ENCODE measurements at regions not wholly inside any gene's neighbourhood (a gene's known extent, or its start where the extent isn't known, plus 50 kb on each side); places are given as distances from the start of the nearest gene placed in this dataset.

- DNase-seq: no peak
Measured at GRCh38 chr4:180564448-180564847, 1678.8 kb upstream of the TENM3 start.

GRCh38 chr4:180565856-180566431 lies 1677.3 kb upstream of the TENM3 start:
- DNase-seq: no peak

GRCh38 chr4:180566492-180566891 lies 1676.7 kb upstream of the TENM3 start:
- no peak for DNase-seq

- DNase-seq: no peak
Measured at GRCh38 chr4:180567080-180567479, 1676.1 kb upstream of the TENM3 start.

GRCh38 chr4:180571516-180572055 lies 1671.6 kb upstream of the TENM3 start:
- DNase-seq: no peak

- DNase-seq: no peak
Measured at GRCh38 chr4:180578175-180578574, 1665.0 kb upstream of the TENM3 start.

- DNase-seq: no peak
Measured at GRCh38 chr4:180581061-180581460, 1662.1 kb upstream of the TENM3 start.

- DNase-seq: no peak
Measured at GRCh38 chr4:180587379-180587778, 1655.8 kb upstream of the TENM3 start.

- no peak for DNase-seq
Measured at GRCh38 chr4:180589575-180589974, 1653.6 kb upstream of the TENM3 start.

GRCh38 chr4:180596888-180597483 lies 1646.2 kb upstream of the TENM3 start:
- no peak for DNase-seq

- DNase-seq: no peak
Measured at GRCh38 chr4:180598281-180598680, 1644.9 kb upstream of the TENM3 start.

GRCh38 chr4:180603791-180604190 lies 1639.4 kb upstream of the TENM3 start:
- DNase-seq: no peak

- DNase-seq: no peak
Measured at GRCh38 chr4:180610324-180610723, 1632.9 kb upstream of the TENM3 start.

GRCh38 chr4:180615746-180616145 lies 1627.5 kb upstream of the TENM3 start:
- no peak for DNase-seq

- DNase-seq: no peak
Measured at GRCh38 chr4:180617196-180617595, 1626.0 kb upstream of the TENM3 start.

GRCh38 chr4:180618396-180618795 lies 1624.8 kb upstream of the TENM3 start:
- no peak for DNase-seq

- DNase-seq: no peak
Measured at GRCh38 chr4:180619440-180619839, 1623.8 kb upstream of the TENM3 start.

- DNase-seq: no peak
Measured at GRCh38 chr4:180622254-180622653, 1620.9 kb upstream of the TENM3 start.

- DNase-seq: no peak
Measured at GRCh38 chr4:180625653-180626052, 1617.5 kb upstream of the TENM3 start.

GRCh38 chr4:180630012-180630665 lies 1613.1 kb upstream of the TENM3 start:
- no peak for DNase-seq

GRCh38 chr4:180634306-180634705 lies 1608.9 kb upstream of the TENM3 start:
- DNase-seq: no peak

- no peak for DNase-seq
Measured at GRCh38 chr4:180635281-180635680, 1607.9 kb upstream of the TENM3 start.

- DNase-seq: no peak
Measured at GRCh38 chr4:180636696-180637404, 1606.4 kb upstream of the TENM3 start.

- DNase-seq: no peak
Measured at GRCh38 chr4:180637616-180638015, 1605.6 kb upstream of the TENM3 start.
